Stimulated activated naive CD8-positive, alpha-beta T cell treated with anti-CD3 and anti-CD28 coated beads, Interleukin-15, Interleukin-2, amounts not matched to agents 100 U/mL and 50 U/mL, for 24 hours (primary cell): ENCODE measurements at regions not wholly inside any gene's neighbourhood (a gene's known extent, or its start where the extent isn't known, plus 50 kb on each side); places are given as distances from the start of the nearest gene placed in this dataset.
"Not testable (repeated sequence)": the region's sequence is repeated elsewhere in the genome, so short reads cannot be mapped to it uniquely, and the experiment has no call there.

Experiments used
- ATAC-seq: fragments of 150-1000 bp; cut with Tn5 transposase; one replicate; pipeline ENCODE4 v1.10.0; 2021
- DNase-seq: peaks from one replicate; pipeline ENCODE4 v3.0.0; 2021

DNA sequence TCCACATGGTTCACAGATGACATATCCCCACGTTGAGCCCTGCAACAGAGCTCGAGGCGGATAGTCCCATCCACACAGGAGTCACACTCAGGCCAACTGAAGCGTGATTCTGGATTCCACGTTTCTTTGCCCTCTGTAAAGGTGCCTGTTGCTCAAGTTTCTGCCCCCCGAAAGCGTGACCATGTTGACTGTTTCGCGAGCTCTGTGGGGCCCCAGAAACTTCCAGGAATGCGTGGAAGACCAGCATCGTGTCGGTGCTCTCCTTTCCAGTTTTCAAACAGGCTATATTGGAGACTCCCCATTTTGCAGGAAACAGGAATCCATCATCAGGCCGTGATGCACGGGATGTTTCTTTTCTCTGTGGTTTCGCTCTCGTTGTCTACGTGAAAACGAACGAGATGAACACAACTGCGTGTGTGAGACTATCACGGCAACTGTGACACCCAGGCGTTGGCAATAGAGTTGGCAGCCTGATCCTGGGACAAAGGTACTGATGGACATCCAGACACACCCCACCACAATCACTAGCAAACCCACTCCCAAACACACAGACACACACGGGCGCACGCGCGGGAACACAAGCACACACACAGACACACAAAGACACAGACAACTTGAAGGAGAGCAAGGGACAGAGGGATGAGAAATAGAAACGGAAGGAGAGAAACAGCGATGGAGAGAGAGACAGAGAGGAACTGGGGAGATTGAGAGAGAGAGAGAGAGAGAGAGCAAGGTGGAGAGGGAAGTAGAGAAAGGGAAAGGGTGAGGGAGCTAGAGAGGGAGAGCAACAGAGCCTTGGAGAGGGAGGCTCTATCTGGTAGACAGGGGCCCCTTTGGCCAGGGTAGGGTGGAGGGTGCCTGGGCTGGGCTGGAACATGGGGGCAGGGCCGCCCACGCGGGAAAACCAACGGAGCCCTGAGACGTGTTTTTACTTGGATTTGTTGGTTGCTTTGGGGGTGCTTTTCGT lies 1609.3 kb downstream of the SPATA31A7 start:
- ATAC-seq, result not testable (repeated sequence)
- DNase-seq, result peak; percentile 35

GRCh38 chr9:62799851-62800371 lies 1610.1 kb downstream of the SPATA31A7 start:
- DNase-seq, result peak; percentile 52
- not testable (repeated sequence) for ATAC-seq

DNA sequence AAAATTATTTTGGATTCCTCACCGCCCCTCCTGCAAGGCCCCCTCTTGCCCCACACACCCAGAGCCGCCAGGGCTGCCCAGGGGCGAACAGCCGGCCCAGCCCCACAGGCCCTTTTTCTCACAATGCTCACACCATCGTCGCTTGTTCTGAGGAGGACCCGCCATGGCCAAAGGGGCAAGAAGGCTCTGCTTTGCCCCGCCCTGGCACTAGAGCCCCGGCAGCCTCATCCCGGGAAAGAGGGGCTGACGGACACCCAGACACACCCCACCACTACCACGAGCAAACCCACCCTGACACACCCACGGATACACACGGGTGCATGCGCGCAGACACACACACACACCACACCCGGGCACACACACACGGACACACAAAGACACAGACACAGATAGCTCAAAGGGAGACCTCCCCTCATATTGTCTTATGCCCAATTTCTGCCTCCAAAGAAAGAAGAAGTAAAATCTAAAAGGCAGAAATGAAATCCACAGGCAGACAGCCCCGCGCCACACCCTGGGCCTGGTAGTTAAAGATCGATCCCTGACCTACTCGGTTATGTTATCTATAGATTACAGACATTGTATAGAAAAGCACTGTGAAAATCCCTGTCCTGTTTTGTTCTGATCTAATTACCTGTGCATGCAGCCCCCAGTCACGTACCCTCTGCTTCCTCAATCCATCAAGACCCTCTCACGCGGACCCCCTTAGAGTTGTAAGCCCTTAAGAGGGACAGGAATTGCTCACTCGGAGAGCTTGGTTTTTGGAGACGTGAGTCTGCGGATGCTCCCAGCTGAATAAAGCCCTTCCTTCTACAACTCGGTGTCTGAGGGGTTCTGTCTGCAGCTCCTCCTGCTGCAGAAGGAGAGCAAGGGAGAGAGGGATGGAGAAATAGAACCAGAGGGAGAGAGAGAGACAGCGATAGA lies 1610.9 kb downstream of the SPATA31A7 start:
- ATAC-seq, result not testable (repeated sequence)
- peak; percentile 30 for DNase-seq

- not testable (repeated sequence) for ATAC-seq, DNase-seq
Observed at GRCh38 chr9:62801372-62801811, 1611.6 kb downstream of the SPATA31A7 start.

GRCh38 chr9:62801961-62802718 lies 1612.3 kb downstream of the SPATA31A7 start:
- peak; percentile 88 for DNase-seq

GRCh38 chr9:62802719-62803079 lies 1612.9 kb downstream of the SPATA31A7 start:
- DNase-seq, ATAC-seq: not testable (repeated sequence)

More at GRCh38 chr9:62801961-62802718, 1612.3 kb downstream of the SPATA31A7 start:
- peak; percentile 100 for ATAC-seq

DNA sequence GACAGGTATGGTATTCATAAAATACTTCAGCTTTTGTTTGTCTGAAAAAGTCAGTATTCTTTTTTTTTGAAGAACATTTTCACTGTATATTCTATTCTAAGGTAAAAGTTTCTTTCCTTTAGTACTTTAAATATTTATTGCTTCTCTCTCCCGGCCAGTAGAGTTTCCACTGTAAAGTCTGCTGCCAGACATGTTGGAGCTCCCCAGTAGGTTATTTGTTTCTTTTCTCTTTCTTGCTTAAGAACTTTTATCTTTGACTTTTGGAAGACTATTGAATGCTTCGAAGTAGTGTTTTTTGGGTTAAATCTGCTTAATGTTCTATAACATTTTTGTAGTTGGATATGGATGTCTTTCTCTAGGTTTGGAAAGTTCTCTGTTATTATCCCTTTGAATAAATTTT lies 1613.3 kb downstream of the SPATA31A7 start:
- ATAC-seq, DNase-seq: not testable (repeated sequence)

GRCh38 chr9:62804314-62804713 lies 1614.5 kb downstream of the SPATA31A7 start:
- ATAC-seq, DNase-seq: not testable (repeated sequence)

DNA sequence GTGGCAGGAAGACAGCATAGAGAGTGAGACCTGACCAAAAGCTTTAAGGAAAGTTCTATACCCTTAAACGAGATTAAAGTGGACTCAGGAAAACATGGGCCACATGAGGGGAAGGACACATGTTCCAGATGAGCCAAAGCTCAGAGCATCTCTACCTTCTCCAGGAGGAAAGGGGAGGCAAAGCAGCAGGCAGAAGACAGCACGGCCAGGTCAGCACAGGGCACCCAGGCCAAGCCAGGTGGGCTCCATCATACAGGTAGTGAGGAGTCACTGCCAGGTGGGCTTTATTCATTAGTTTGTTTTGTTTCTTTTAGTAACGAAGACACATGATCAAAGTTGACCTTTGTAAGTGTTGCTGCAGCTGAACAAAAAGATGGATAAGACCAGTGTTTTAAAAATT lies 1617.6 kb downstream of the SPATA31A7 start:
- DNase-seq, ATAC-seq: not testable (repeated sequence)

GRCh38 chr9:62808081-62808480 lies 1618.2 kb downstream of the SPATA31A7 start:
- ATAC-seq, DNase-seq: not testable (repeated sequence)

DNA sequence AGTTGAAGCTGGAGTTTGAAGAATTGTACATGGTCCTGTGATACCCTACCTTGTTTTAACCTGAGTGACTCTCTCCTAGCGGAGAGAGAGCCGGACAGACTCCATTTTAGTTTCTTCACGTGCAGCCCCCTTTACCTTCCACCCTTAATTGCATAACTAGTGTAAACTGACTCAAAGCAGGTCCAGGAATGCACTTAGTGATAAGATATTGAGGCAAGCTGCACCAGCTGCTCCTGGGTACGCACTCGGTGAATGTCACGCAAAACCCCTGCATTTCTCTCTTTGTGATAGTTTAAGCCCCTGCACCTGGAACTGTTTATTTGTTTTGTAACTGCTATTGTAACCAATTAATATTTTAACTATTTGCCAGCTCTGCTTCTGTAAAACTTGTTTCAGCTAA lies 1620.5 kb downstream of the SPATA31A7 start:
- DNase-seq, ATAC-seq: not testable (repeated sequence)

DNA sequence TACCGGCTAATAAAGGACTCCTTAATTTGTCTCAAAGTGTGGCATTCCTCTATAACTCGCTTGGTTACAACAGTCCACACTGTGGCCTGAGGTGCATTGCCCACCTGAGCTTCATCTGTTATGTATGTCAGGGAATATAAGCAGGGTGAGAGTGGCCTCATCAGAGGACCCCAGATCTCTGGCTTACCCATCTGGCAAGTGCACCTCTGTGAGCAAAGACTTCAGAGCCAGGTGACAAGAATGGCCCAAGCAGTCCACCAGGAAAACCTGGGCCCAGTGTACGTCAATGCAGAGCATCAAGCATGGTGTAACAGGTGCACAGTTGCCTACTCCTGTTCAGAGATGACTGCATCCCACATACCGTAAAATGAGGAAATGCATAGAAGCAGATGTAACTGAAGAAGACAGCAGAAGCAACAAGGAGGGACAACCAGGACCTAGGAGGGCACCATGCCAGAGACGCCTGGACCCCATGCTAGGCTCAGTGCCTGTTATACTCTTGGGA lies 1621.0 kb downstream of the SPATA31A7 start:
- DNase-seq, ATAC-seq: not testable (repeated sequence)

- not testable (repeated sequence) for DNase-seq
Observed at GRCh38 chr9:62815436-62815835, 1625.6 kb downstream of the SPATA31A7 start.

DNA sequence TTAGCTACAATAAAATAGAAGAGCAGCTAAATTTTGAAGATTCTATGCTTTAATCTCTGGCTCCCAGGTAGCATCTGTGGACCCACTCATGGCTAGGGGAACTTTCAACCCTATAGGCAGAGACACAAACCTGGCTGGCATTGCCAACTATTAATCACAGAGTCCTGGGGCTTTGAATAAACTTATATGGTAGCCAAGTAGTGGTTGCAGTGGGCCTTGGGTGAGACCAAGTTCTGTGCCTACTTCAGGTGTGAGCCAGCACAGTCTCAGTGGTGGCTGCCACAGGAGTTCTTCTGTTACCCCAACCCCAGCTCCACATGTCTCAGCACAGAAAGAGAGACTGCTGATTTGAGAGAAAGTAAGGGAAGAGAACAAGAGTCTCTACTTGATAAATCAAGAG lies 1626.5 kb downstream of the SPATA31A7 start:
- DNase-seq, ATAC-seq: not testable (repeated sequence)

More at GRCh38 chr9:62815436-62815835, 1625.6 kb downstream of the SPATA31A7 start:
- ATAC-seq, result not testable (repeated sequence)

DNA sequence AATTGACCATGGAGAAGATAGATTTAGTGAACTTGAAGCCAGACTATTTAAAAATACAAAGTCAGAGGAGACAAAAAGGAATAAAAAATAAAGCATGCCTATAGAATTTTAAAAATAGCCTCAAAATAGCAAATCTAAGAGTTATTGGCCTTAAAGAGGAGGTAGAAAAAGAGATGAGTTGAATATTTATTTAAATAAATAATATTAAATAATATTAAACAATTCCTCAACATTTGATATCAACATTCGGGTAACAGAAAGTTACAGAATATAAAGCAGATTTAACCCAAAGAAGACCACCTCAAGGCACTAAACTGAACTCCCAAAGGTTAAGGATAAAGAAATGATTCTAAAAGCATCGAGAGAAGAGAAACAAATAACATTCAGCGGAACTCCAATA lies 1627.4 kb downstream of the SPATA31A7 start:
- not testable (repeated sequence) for ATAC-seq, DNase-seq

GRCh38 chr9:62822185-62822584 lies 1632.3 kb downstream of the SPATA31A7 start:
- DNase-seq, ATAC-seq: not testable (repeated sequence)

DNA sequence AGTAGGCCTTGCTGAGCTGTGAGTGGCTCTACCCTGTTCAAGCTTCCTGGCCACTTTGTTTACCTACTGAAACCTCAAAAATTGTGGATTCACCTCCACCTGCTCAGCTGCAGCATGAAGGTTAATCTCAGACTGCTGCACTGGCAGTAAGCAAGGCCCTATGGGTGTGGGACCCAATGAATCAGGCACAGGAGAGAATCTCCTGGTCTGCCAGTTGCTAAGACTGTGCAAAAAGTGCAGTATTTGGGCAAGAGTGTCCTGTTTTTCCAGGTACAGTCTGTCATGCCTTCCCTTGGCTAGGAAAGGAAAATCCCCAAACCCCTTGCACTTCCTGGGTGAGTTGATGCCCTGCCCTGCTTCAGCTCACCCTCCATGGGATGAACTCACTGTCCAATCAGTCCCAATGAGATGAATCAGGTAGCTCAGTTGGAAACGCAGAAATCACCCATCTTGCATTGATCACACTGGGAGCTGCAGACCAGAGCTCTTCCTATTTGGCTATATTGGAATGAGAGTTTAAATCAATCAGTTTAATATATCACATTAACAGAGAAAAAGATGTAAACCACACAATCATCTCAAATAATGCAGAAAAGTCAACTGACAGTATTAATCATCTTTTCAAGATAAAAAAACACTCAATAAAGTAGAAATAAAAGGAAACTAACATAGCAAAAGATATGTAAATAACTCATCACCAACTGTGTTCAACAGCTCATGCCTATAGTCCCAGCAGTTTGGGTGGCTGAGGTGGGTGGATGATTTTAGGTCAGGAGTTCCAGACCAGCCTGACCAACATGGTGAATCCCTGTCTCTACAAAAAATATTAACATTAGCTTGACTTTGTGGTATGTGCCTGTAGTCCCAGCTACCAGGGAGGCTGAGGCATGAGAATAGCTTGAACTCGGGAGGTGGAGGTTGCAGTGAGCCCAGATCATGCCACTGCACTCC lies 1638.4 kb downstream of the SPATA31A7 start:
- ATAC-seq, DNase-seq: not testable (repeated sequence)

- DNase-seq, ATAC-seq: not testable (repeated sequence)
Observed at GRCh38 chr9:62830829-62831459, 1641.1 kb downstream of the SPATA31A7 start.
